Gastroesophageal sphincter (tissue), 3 donors: ENCODE measurements at regions not wholly inside any gene's neighbourhood (a gene's known extent, or its start where the extent isn't known, plus 50 kb on each side); places are given as distances from the start of the nearest gene placed in this dataset.

Experiments used
- EP300 ChIP-seq: sonication (generic); formaldehyde crosslinking; IDR thresholded peaks from one replicate; pipeline ENCODE4 v1.6.1; 2017; ENCODE audit warnings: antibody characterized with exemption, mild to moderate bottlenecking
- POLR2A ChIP-seq, 2 donors: fragments of 450-650 bp; IDR thresholded peaks; one replicate each; pipeline ENCODE4 v1.6.1; 2017; ENCODE audit warnings: antibody characterized with exemption in 2 of 2, mild to moderate bottlenecking in 2 of 2, moderate library complexity in 1 of 2
- POLR2AphosphoS5 ChIP-seq: sonication (generic); formaldehyde crosslinking; IDR thresholded peaks from one replicate; pipeline ENCODE4 v1.6.1; 2017; ENCODE audit warnings: antibody characterized with exemption
- TF ChIP-seq, protein P1 (sequence below), 4 experiments: fragments of 200-600 bp in 2 of 4; fragments of 450-650 bp in 2 of 4; sonication (generic) in 1 of 4; IDR thresholded peaks; one replicate each; pipeline ENCODE4 v1.5.1; 2017 to 2019; ENCODE audit warnings: antibody characterized with exemption in 4 of 4, mild to moderate bottlenecking in 2 of 4, moderate library complexity in 2 of 4

DNA sequence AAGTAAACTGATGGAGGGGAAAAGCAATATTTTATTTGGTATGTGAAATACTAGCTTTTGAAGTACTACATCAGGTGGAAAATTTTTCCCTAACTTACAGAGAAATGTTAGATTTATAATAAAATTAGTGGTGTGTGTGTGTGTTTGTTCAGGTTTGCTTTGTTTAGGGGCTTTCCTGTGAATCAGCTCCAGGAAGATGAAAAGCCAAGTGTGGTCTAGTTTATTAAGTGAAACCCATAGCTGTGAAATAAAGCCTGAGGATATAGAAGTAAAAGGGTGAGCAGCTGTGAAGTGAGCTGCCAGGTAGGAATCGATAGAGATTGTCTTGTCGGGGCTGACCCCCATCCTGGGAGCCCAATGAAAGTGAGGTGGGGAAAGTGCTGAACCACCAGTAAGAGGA lies 347.6 kb upstream of the IMPG1 start:
- TF ChIP-seq, protein P1, sequence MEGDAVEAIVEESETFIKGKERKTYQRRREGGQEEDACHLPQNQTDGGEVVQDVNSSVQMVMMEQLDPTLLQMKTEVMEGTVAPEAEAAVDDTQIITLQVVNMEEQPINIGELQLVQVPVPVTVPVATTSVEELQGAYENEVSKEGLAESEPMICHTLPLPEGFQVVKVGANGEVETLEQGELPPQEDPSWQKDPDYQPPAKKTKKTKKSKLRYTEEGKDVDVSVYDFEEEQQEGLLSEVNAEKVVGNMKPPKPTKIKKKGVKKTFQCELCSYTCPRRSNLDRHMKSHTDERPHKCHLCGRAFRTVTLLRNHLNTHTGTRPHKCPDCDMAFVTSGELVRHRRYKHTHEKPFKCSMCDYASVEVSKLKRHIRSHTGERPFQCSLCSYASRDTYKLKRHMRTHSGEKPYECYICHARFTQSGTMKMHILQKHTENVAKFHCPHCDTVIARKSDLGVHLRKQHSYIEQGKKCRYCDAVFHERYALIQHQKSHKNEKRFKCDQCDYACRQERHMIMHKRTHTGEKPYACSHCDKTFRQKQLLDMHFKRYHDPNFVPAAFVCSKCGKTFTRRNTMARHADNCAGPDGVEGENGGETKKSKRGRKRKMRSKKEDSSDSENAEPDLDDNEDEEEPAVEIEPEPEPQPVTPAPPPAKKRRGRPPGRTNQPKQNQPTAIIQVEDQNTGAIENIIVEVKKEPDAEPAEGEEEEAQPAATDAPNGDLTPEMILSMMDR (IDR thresholded peaks at IDR 0.05): no peak
- TF ChIP-seq POLR2A (IDR thresholded peaks at IDR 0.05): no peak
- TF ChIP-seq POLR2AphosphoS5: no peak
- no peak for TF ChIP-seq EP300
